Uterus (tissue), 2 donors: ENCODE measurements at regions not wholly inside any gene's neighbourhood (a gene's known extent, or its start where the extent isn't known, plus 50 kb on each side); places are given as distances from the start of the nearest gene placed in this dataset.

Experiments
- CTCF ChIP-seq, 4 experiments: fragments of 200-600 bp in 2 of 4; fragments of 450-650 bp in 2 of 4; sonication (generic) in 2 of 4; IDR thresholded peaks; one replicate each; pipeline ENCODE4 v1.5.1; 2016 to 2019; ENCODE audit warnings: antibody characterized with exemption in 4 of 4, mild to moderate bottlenecking in 2 of 4, moderate library complexity in 1 of 4
- POLR2A ChIP-seq, 2 donors: fragments of 450-650 bp; IDR thresholded peaks; one replicate each; pipeline ENCODE4 v1.6.1; 2016; ENCODE audit warnings: antibody characterized with exemption in 2 of 2, mild to moderate bottlenecking in 1 of 2, moderate library complexity in 1 of 2

GRCh38 chr18:10113121-10114022, 199.6 kb downstream of the VAPA start:
- TF ChIP-seq CTCF (IDR thresholded peaks at IDR 0.05) (no peak), POLR2A (IDR thresholded peaks at IDR 0.05) (no peak)
